ENCODE measurements at regions not wholly inside any gene's neighbourhood (a gene's known extent, or its start where the extent isn't known, plus 50 kb on each side); places are given as distances from the start of the nearest gene placed in this dataset.

DNA sequence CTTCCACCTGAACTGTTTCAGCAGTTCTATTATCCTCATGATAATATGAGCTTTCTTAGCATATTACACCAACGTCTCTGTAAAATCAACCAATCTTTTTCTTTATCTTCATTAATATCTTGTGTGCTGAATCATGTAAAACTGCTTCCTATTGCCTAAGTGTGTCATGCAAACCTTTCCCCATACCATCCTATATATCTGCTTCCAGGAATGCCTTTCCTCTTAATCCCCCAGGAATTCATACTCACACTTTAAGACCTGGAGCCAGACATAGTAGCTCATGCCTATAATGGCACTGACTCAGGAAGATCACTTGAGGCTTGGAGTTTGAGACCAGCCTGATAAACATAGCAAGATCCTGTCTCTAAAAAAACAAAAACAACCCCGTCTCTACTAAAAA, 183.9 kb downstream of the NRIP1 start:
- H3K9me3 ChIP-seq (ENCODE audit: insufficient read depth, low read length) = 0 out of 2 replicates have a peak, but pooled peaks cover 2% of the 10 kb centered on the region
- H2AFZ ChIP-seq (ENCODE audit: low read depth, low read length) = no peak overlapping the region
- H3K27me3 ChIP-seq (ENCODE audit: low read depth, low read length) = no peaks in the 10 kb centered on the region
- H3K9ac ChIP-seq (ENCODE audit: low read length) = no peak overlapping the region
- TF ChIP-seq EZH2phosphoT487 (IDR thresholded peaks at IDR 0.05; ENCODE audit: low read depth) = no peak
- TF ChIP-seq, protein P1, sequence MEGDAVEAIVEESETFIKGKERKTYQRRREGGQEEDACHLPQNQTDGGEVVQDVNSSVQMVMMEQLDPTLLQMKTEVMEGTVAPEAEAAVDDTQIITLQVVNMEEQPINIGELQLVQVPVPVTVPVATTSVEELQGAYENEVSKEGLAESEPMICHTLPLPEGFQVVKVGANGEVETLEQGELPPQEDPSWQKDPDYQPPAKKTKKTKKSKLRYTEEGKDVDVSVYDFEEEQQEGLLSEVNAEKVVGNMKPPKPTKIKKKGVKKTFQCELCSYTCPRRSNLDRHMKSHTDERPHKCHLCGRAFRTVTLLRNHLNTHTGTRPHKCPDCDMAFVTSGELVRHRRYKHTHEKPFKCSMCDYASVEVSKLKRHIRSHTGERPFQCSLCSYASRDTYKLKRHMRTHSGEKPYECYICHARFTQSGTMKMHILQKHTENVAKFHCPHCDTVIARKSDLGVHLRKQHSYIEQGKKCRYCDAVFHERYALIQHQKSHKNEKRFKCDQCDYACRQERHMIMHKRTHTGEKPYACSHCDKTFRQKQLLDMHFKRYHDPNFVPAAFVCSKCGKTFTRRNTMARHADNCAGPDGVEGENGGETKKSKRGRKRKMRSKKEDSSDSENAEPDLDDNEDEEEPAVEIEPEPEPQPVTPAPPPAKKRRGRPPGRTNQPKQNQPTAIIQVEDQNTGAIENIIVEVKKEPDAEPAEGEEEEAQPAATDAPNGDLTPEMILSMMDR (IDR thresholded peaks at IDR 0.05; ENCODE audit: low read depth, low read length) = no peak
- no peaks in the 10 kb centered on the region for H3K79me2 ChIP-seq (ENCODE audit: low read length)
- H3K36me3 ChIP-seq (replicated peaks; ENCODE audit: low read depth, low read length) = no peaks in the 10 kb centered on the region
- H3K4me3 ChIP-seq (ENCODE audit: low read length) = no peak overlapping the region
- no peak overlapping the region for H3K4me2 ChIP-seq (ENCODE audit: low read length)
- no peak overlapping the region for H3K27ac ChIP-seq (ENCODE audit: low read length)
- H4K20me1 ChIP-seq (ENCODE audit: insufficient read depth, low read length) = no peaks in the 10 kb centered on the region
- peaks cover 52% of the 10 kb centered on the region for H3K4me1 ChIP-seq (ENCODE audit: low read length)

DNA sequence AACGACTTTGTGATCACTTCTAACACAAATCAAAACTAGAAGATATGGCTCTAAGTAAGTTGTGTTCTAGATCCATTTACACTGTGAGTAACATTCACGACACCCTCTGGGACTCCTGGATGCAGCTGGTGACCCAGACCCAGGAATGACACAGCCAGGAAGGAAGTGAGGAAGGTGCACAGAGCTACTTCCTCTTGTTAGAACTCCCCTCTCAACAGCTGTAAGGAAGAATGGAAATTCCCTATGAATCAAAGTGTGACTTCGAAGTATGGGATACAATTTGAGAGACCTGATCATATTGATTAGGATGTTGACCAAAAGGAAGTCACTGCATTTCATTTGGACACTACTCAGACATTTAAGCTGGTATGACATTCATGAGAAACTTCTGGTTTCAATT, 185.3 kb downstream of the NRIP1 start:
- no peaks in the 10 kb centered on the region for H3K79me2 ChIP-seq (ENCODE audit: low read length)
- no peak for TF ChIP-seq EZH2phosphoT487 (IDR thresholded peaks at IDR 0.05; ENCODE audit: low read depth)
- TF ChIP-seq, protein P1 (IDR thresholded peaks at IDR 0.05; ENCODE audit: low read depth, low read length) = no peak
- no peak overlapping the region for H3K9ac ChIP-seq (ENCODE audit: low read length)
- peak overlapping the region; percentile 44 for H3K4me2 ChIP-seq (ENCODE audit: low read length)
- H2AFZ ChIP-seq (ENCODE audit: low read depth, low read length) = no peak overlapping the region
- H3K27me3 ChIP-seq (ENCODE audit: low read depth, low read length) = no peaks in the 10 kb centered on the region
- no peaks in the 10 kb centered on the region for H4K20me1 ChIP-seq (ENCODE audit: insufficient read depth, low read length)
- no peaks in the 10 kb centered on the region for H3K36me3 ChIP-seq (replicated peaks; ENCODE audit: low read depth, low read length)
- H3K27ac ChIP-seq (ENCODE audit: low read length) = peak overlapping the region; percentile 42
- H3K4me3 ChIP-seq (ENCODE audit: low read length) = peak overlapping the region; percentile 17; the same call in 1 of the 2 replicates
- H3K4me1 ChIP-seq (ENCODE audit: low read length) = peaks cover 62% of the 10 kb centered on the region
- H3K9me3 ChIP-seq (ENCODE audit: insufficient read depth, low read length) = 0 out of 2 replicates have a peak, but pooled peaks cover 2% of the 10 kb centered on the region

DNA sequence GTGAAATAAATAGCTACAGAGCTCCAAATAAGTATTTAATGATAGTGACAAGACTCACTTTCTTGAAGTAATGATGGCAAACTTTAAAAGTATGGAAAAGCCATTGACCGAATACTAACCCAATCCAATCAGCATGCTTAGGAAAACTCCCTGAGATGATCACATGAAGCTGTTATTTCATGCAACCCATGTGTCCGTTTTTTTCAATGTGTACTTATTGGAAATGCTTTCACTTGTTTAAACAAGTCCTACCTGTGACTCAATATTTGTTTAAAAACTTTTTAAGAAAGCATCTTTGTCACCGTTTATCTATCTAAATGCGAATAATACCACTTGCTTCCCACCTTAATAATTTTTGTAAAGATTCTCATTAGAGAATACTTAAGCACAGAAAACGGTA, 185.8 kb downstream of the NRIP1 start:
- Histone ChIP-seq H3K27me3 (ENCODE audit: low read depth, low read length) (no peaks in the 10 kb centered on the region), H4K20me1 (ENCODE audit: insufficient read depth, low read length) (no peaks in the 10 kb centered on the region), H3K36me3 (replicated peaks; ENCODE audit: low read depth, low read length) (no peaks in the 10 kb centered on the region), H3K4me2 (ENCODE audit: low read length) (peak overlapping the region; percentile 44), H3K27ac (ENCODE audit: low read length) (peak overlapping the region; percentile 42), H3K4me1 (ENCODE audit: low read length) (peaks cover 62% of the 10 kb centered on the region), H3K79me2 (ENCODE audit: low read length) (no peaks in the 10 kb centered on the region), H3K9ac (ENCODE audit: low read length) (no peak overlapping the region), H3K9me3 (ENCODE audit: insufficient read depth, low read length) (0 out of 2 replicates have a peak, but pooled peaks cover 2% of the 10 kb centered on the region), H3K4me3 (ENCODE audit: low read length) (peak overlapping the region; percentile 17; the same call in 1 of the 2 replicates), H2AFZ (ENCODE audit: low read depth, low read length) (no peak overlapping the region)
- no peak for TF ChIP-seq EZH2phosphoT487 (IDR thresholded peaks at IDR 0.05; ENCODE audit: low read depth)
- TF ChIP-seq, protein P1 (IDR thresholded peaks at IDR 0.05; ENCODE audit: low read depth, low read length) = no peak

DNA sequence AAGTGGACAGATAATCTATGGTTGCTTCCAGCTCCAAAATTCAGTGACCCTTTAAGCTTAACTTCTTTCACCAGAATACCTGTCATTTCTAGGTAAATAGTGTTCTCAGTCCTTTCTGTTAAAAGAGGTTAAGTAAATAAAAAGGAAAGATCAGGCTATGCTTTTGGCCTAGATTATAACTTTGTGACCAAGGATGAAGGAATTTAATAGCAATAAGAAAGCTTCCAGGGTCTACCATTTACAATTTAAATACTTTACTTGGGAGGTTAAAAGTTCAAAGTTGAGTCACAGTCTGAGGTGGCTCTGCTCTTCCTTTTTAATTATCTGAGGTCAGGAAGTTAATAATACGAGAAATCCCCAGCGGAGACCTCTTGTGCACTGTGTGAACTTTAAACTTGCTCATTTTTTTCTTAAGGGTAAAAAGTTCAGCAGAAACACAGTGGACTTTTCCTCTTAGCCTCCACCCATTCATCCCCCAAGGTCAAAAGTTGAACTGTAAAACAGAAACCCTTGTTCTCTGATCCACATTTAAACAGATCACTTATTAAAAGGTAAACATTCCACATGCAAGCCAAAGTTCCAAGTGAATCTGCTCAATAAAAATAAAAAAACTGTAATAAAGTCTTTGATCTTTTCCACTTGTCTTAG, 187.1 kb downstream of the NRIP1 start:
- Histone ChIP-seq H3K4me2 (ENCODE audit: low read length) (peak overlapping the region; percentile 54), H3K4me3 (ENCODE audit: low read length) (peak overlapping the region; percentile 37)

More for the DNA sequence above, 187.1 kb downstream of the NRIP1 start:
- Histone ChIP-seq H3K79me2 (ENCODE audit: low read length) (no peaks in the 10 kb centered on the region), H3K9me3 (ENCODE audit: insufficient read depth, low read length) (0 out of 2 replicates have a peak, but pooled peaks cover 2% of the 10 kb centered on the region), H3K9ac (ENCODE audit: low read length) (no peak overlapping the region), H4K20me1 (ENCODE audit: insufficient read depth, low read length) (no peaks in the 10 kb centered on the region), H3K4me1 (ENCODE audit: low read length) (peaks cover 62% of the 10 kb centered on the region), H3K27me3 (ENCODE audit: low read depth, low read length) (no peaks in the 10 kb centered on the region), H3K27ac (ENCODE audit: low read length) (peak overlapping the region; percentile 21; the same call in 1 of the 2 replicates), H2AFZ (ENCODE audit: low read depth, low read length) (no peak overlapping the region), H3K36me3 (replicated peaks; ENCODE audit: low read depth, low read length) (no peaks in the 10 kb centered on the region)
- TF ChIP-seq, protein P1 (IDR thresholded peaks at IDR 0.05; ENCODE audit: low read depth, low read length) = no peak
- no peak for TF ChIP-seq EZH2phosphoT487 (IDR thresholded peaks at IDR 0.05; ENCODE audit: low read depth)

All from OCI-LY3 (cell line).